ENCODE measurements at regions not wholly inside any gene's neighbourhood (a gene's known extent, or its start where the extent isn't known, plus 50 kb on each side); places are given as distances from the start of the nearest gene placed in this dataset.
A peak's percentile ranks its signal among the peaks of the same experiment; 100 is the strongest.

DNA sequence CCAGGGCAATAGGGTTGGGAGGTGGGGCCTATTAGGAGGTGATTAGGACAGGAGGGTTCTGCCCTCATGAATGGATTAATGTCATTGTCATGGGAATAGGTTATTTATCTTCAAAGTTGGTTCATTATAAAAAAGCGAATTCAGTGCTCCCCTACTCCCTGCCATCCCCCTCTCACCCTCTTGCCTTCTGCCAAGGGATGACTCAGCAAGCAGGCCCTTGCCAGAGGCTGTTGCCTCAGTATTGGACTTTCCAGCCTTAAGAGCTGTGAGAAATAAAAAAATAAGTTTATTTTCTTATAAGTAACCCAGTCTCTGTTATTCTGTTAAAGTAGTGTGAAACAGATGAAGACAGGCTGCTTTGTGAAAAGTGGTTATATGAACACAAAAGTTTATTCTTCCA, 381.1 kb upstream of the ZFP64 start:
- no peak for DNase-seq (ENCODE audit: low spot score)

DNA sequence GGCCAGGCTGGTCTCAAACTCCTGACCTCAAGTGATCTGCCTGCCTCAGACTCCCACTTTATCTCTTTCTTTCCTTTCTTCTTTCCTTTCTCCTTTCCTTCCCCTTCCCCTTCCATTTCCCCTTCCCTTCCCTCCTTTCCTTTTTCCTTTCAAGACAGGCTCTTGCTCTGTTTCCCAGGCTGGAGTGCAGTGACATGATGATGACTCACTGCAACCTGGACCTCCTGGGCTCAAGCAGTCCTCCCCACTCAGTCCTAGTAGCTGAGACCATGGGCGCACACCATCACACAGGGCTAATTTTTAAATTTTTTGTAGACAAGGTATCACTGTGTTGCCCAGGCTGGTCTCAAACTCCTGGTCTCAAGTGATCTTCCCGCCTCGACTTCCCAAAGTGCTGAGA, 377.6 kb upstream of the ZFP64 start:
- no peak for DNase-seq (ENCODE audit: low spot score)

DNA sequence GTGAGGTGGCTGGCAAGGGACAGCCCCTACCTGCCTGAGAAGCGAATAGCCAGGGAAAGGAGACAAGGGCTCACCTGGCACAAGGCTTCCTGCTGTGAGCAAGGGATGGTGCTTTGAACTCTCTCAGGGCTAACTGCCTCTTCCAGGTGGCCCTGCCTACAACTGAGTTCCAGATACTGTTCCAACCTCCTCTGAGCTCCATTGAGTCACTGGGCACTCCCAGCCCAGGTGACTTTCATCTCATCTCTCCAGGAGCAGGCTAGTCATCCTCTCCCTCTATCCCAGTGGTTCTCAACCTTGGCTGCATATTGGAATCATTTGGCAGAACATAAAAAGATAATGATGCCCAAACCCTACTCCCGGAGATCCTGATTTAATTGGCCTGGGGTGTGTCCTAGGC, 374.0 kb upstream of the ZFP64 start:
- DNase-seq (ENCODE audit: low spot score): no peak

DNA sequence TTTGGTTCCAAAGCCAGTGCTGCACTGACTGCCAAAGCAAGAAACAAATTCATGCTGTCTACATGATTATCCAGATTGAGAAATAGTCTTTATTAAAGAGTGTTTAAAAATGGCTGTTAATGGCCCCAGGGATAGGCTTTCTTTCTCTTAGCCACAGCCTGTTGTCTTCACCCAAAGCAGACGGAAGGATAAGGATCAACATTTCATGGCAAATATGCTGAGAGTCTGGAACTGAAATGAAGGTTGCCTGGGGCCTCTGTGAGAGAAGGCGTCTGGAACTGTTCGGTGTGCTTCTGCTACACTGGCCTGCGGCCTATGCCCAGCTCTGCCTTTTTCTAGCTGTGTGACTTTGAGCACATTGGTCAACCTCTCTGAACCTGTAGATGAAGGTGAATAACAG, 373.0 kb upstream of the ZFP64 start:
- DNase-seq (ENCODE audit: low spot score): no peak

DNA sequence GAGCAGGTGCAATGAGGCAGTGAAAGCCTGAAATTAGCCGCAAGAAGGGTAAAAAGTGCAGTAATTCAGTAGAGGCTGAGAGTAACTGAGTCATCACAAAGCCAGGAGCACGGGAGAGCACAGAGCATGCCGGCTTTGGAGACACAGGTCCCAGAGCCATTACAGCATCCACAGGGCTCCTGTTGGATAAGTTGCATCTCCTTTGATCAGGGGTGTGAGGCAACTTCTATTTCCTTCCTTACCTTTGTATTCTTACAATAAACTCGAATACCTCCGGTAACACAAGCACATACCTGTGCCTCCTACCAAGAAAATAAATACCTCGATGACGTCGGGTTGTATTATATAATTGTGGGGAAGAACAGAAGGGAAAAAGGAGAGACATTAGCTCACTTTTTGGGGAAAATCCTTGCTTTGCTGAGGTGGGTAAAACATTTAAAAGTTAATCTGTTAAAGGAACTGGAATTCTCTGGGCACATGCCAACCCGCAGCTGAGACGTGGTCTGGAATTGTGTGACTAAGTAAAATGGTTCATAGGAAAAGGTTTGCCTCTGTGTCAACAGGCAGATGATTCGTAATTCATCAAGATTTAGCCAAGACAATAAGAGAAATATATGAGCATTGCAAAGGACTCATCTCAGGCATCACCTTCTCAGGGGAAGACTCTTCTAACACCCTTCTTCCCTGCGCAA, 360.7 kb upstream of the ZFP64 start:
- peak; percentile 10 for DNase-seq (ENCODE audit: low spot score)

DNA sequence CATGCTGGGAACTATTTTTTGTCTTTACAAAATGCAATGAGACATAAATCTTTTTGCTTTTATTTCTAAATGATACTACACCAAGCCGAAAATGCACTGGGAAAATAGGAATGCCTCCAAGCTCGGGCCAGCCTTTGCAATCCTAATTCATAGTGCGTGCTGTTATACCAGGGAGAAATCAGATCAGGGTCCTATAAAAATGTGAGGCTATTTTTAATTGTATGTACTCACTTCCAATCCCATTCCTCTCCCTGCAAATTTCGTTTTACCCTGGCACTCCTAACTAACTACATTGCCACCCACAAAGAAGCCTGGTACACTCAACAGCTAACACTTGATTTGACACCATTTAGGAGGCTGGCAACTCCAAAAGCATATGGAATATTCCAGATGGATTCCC, 350.6 kb upstream of the ZFP64 start:
- DNase-seq (ENCODE audit: low spot score): no peak

DNA sequence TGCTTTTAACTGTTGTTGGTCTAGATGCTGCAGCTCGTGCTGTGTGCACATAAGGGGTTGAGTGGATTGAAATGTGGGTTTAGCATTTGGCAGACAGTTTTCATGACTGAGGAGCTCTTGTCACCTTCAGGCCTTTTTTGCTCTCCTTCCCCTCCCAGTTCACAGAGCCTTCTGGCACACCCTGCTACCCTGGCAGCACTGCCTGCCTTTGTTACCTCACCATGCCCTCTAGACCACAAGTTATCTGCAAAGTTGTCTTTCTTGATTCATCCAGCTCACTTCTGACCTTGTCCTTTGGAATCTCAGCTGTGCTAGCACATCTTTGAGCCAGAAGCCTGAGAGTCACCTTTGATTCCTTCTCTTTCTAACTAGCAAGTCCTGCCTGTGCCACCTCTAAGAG, 348.9 kb upstream of the ZFP64 start:
- DNase-seq (ENCODE audit: low spot score): no peak

DNA sequence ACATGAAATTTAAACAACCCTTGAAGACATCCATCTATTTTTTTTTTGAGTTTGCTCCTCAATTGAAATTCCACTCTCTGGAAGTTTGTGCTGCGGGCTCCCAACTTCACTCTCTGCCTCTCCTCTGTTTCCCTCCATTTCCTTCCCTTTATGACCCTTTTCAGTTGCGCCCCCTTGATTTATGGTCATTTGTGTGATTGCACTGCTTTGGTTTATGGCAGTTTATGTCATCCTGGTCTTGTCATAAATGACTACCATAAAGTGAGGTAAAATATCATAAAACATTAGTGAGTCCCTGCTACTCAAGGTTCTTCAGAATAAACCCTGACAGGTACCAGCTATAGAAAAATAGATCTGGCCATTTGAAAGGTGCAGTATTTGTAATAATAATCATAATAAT, 348.3 kb upstream of the ZFP64 start:
- DNase-seq (ENCODE audit: low spot score): no peak

DNA sequence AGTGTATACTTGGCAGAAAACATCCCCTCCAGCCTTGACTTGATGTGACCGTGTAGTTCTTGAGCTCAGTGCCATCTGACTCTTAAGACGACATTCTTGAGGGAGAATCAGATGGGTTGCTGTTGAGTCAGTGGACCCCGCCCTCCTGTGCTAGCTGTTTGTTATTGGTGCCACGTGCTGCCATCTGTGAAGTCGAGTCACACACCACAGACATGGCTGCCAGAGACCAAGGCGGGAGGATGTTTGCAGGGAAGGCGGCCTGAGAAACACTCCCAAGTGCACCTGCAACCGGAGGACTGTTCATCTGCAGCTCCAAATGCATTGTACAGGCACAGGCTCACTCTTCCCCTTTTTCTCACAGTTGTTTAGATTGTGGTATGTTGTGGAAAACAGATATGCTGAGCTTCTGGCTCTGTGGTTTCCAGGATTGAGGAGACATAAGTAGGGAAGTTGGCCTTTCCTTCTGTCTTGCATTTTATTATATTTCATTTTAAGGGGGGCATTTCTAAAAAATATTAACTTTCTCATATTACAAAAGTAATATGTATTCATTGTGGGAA, 345.3 kb upstream of the ZFP64 start:
- DNase-seq (ENCODE audit: low spot score): no peak

DNA sequence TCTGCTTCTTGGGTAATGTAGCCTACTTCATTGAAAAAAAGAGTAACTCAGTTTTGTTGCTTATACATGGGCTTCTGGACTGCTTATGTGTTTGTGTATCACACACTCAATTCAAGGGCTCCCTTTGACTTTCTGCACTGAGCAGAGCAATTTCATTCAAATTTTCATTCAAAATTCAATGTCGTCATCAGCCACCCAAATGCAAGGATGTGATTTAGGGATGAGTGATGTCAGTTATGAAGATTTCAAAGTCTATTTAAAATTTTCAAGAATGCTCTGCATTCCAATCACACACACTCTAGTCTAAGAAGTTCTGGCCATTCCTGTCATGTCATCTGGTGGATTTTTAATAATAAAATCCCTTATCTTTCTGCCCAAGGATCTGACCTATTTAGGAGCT, 344.5 kb upstream of the ZFP64 start:
- DNase-seq (ENCODE audit: low spot score): no peak

DNA sequence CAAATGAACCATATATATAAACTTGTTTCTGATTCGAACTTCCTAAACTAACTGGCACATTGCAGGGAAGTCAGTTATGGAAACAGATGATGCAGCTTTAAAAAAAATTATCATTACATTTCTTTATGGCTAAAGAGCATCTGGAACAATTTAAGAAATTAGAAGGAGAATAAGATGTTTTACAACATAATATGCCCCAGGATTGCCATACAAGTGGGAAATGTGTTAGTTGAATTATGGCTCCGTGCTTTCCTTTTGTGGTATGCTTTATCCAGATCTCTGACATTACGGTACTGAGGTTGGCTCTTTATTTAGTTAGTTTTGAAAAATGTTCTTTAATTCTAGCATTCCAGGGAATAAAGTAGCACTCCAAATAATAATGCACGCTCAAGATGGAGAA, 343.0 kb upstream of the ZFP64 start:
- no peak for DNase-seq (ENCODE audit: low spot score)

DNA sequence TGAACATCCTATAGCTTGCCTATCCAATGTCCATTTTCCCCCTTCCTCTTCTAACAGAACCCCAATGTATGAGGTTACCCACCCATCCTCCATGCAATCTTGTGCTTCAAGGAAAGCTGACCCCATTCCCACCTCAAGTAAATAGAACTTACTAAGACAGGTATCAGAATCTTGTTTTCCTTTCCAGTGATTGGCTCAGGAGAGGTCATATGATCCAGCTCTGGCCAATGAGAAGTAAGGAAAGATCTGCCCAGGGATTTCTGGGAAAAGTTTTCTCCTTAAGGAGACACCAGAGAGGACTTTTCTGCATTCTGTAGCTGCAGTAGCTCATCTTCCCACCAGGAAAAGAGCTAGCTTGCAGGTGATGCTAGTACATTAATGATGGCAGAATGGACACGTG, 341.8 kb upstream of the ZFP64 start:
- no peak for DNase-seq (ENCODE audit: low spot score)

DNA sequence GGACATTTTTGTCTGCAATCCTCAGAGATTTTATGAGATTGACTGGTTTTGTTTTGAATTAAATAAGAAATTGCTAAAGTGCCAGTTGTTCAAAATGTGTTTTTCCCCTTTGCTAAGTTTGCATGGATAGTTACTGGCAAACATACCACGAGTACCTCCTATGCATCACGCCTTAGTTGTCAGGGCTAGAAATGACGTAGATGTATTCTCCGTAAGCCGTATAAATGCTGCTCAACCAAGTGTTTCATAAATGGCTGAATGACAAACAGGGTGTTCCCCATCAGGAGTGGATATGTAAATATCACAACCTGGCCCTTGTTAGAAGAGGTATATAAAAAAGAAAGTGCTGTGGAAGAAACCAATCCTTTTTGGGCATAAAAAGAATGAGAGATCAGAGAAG, 341.1 kb upstream of the ZFP64 start:
- no peak for DNase-seq (ENCODE audit: low spot score)

DNA sequence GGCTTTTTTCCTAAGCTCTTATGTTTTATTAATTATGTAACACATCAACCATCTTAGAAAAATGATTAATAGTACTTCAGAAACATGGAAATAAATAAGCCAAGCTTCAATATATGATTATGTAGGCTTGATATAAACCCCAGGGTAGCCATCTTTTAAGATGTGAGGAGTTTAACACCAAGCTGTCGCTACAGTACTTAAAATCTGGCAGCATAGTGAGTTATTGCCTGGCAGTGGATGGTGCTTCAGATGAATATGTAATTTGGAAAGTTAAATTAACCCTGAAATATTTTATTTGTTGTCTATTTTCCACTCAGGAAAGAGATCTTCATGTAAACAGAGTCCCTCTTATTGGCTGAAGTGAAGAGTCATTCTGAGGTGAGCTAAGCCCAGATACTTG, 339.0 kb upstream of the ZFP64 start:
- no peak for DNase-seq (ENCODE audit: low spot score)

DNA sequence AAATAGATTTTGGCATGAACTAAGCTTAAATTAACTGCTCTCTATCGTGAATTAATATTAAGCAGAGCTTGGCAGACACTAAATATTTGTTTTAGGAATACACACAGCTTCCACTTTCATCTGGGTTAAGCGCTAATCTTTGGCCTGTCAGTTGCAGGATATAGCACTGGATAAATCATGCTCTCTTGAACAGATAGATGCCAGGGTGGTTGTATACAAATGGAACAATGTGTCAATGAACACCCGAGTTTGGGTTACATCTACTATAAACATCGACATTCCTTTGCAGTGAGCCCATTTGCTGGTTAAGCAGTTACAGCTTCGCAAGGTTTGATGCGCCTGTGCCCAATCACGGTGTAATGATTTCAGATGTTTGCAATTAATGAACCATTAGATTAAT, 338.2 kb upstream of the ZFP64 start:
- DNase-seq (ENCODE audit: low spot score): peak; percentile 10

DNA sequence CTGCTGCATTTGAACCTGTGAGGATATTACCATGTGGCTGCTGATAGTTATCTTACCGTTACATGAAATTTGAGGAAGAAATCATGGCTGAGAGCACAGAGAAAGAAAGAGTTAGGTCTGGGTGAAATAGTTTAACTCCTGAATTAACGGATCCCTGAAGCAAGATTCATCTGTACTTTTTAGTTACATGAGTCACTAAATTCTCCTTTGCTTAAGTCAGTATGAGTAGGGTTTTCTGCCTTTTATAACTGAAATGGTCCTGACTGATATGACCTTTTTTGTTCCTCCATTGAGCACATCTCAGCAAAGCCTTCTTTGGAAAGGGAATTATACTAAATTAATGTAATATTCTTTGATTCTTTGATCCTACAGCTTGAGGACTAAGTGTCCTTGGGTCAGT, 333.3 kb upstream of the ZFP64 start:
- DNase-seq (ENCODE audit: low spot score): no peak

DNA sequence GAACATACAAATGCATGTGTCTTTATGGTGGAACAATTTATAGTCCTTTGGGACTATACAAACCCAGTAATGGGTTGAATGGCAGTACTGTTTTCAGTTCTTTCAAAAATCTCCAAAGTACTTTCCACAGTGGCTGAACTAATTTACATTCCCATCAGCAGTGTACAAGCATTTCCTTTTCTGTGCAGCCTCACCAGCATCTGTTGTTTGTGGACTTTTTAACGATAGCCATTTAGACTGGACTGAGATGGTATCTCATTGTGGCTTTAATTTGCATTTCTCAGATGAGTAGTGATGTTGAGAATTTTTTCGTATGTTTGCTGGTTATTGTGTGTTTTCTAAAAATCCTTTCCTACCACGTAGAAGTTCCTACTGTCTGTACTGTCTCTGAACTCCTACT, 327.2 kb upstream of the ZFP64 start:
- DNase-seq (ENCODE audit: low spot score): no peak

DNA sequence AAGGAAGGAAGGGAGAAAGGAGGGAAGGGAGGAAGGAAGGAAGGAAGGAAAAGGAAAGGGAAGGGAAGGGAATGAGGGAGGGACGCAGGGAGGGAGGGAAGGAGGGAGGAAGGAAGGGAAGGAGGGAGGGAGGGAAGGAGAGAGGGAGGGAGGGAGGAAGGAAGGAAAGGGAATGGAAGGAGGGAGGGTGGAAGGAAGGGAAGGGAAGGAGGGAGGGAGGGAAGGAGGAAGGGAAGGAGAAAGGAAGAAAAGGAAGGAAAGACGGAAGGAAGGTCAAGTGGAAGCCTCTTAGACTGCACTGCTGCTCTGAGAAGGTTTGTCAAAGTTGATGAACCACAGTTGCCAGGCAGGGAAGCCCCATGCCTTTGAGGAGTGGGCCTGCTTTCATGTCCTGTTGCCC, 324.3 kb upstream of the ZFP64 start:
- DNase-seq (ENCODE audit: low spot score): no peak

DNA sequence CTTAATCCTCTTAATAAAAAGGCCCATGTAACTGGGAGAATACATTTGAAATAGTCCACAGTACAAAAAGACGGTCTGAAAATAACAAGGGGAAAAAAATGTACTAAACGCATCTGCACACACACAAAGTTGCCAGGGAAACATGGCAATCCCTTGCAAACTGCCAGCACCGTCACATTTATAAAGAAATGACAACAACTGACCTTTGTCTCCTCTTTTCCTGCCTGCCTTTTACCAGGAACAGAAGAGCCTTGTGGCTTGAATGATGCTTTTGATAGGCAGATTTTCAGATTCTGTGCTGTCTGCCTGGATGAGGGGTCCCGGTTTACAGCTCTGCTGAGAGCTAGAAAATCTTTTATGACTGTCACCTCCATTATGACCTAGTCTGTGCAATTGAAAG, 308.6 kb upstream of the ZFP64 start:
- no peak for DNase-seq (ENCODE audit: low spot score)

DNA sequence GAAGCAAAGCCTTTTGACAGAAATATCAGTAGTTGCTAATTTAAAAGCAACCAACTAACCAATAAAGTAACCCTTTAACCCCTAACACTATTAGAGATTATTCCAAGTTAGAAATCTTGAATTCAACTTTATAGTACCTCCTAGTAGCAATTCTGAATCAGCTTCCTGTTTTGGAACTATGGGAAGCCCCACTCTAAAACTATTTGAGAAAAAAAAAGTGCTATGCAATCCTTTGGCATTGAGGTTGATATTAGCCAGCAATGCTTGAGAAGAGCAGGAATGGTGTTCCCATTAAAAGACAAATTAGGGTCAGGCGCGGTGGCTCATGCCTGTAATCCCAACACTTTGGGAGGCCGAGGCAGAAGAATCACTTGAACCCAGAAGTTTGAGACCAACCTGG, 306.2 kb upstream of the ZFP64 start:
- DNase-seq (ENCODE audit: low spot score): no peak

DNA sequence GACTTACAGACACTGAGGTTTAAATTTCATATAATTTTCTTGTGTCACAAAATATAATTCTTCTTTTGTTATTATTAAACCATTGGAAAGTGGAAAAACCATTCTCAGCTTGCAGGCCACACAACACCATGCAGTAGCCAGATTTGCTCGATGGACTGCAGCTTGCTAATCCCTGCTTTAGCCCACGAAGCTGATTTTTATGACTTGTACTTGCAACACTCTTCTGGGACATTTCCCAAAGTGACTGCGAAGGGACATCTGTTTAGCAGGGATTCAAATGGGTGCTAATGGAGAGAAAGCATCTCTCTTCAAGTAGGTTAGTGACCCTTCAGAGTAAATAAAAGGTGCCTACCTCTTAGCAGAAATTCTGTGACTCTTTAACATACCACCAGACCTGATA, 304.6 kb upstream of the ZFP64 start:
- no peak for DNase-seq (ENCODE audit: low spot score)

DNA sequence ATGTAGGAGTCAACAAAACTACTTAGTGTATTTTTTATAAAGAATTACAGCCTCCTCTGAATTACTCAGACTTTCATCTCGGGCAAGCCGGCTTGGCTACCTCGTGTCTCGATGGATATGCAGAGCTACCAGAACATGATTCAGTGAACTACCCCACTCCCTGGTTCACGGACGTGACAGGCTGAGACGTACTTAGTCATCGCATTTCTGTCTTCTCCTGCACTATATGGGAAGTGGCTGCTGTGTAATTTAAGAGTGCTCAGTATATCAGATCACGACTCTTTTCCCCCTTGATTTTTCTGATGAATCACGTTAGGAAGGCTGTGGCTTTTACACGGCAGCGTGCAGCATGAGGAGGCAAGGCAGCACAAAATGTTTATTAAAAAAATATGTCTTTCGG, 302.7 kb upstream of the ZFP64 start:
- peak; percentile 55 for DNase-seq (ENCODE audit: low spot score)

DNA sequence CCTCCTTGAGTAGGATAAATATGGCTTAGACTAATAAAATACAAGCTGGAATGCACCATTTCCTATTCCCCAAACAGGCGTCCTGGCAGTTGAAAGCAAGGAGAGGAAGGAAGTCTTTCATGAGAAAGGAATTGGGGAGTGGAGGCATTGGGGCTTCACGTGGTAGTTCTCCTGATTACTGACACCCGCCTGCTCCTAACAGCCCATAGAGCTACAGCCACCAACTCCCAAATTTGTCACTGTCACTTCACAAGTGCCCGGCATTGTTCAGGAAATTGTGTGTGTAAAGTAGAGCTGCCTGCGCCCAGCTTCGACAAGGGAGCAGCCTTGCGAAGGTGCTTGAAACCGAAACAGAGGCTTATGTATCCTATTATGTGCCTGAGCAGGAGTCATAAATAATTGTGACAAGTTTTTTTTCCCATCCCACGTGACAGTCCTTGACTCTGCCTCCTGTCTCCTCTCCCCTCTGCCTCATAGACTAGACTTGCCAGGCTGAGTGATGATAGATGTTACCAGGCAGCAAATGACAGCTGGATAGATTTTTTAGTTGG, 301.7 kb upstream of the ZFP64 start:
- no peak for DNase-seq (ENCODE audit: low spot score)

DNA sequence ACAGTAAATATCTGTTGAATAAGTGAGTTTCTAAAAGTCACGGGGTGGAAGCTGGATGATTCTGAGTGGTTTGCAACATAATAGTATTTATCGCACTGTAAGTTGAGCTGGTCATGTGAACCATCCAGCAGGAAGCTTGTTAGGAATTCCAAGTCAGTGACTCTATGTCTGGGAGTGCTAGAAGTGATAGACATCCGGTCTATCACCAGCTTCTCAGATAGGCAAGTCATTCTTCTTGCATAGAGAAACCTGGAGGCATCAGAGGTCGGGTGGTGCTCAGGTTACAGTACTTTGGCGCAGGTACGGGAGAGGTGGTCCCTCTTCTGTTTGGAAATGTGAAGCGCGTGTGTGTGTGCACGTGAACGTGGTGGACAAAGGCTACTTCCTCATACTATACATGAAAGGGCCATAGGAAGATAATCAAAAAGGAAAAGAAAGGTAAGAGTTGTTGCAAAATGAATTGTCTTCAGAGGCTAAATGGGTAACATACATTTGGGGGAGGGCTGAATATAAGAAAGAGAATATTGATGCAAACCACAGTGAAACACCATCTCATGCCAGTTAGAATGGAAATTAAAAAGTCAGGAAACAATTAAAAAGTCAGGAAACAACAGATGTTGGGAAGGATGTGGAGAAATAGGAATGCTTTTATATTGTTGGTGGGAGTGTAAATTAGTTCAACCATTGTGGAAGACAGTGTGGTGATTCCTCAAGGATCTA, 299.3 kb upstream of the ZFP64 start:
- DNase-seq (ENCODE audit: low spot score): peak; percentile 33
